Stomach (tissue), 8 donors: ENCODE measurements at regions not wholly inside any gene's neighbourhood (a gene's known extent, or its start where the extent isn't known, plus 50 kb on each side); places are given as distances from the start of the nearest gene placed in this dataset.

Source experiments
- DNase-seq, 2 donors: peaks; one replicate each; pipeline versions ENCODE4 v3.0.0 to v3.0.0-alpha.2; 2013 to 2019
- H3K27ac ChIP-seq, 5 donors: fragments of 200-600 bp in 4 of 5; sonication (generic) in 4 of 5; one replicate each; pipeline ENCODE4 v1.5.1; 2013 to 2019; ENCODE audit warnings: mild to moderate bottlenecking in 1 of 5, moderate library complexity in 1 of 5
- H3K27me3 ChIP-seq, 3 donors: fragments of 200-600 bp; sonication (generic); one replicate each; pipeline ENCODE4 v1.5.1; 2017 to 2019; ENCODE audit warnings: mixed run types in 1 of 3
- H3K36me3 ChIP-seq, 4 donors: fragments of 200-600 bp; sonication (generic); 1 replicate in 3 of 4; 2 replicates in 1 of 4; pipeline ENCODE4 v1.5.1; 2016 to 2019
- H3K4me1 ChIP-seq, 4 donors: fragments of 200-600 bp; sonication (generic); one replicate each; pipeline ENCODE4 v1.5.1; 2016 to 2019
- H3K4me3 ChIP-seq, 4 donors: fragments of 200-600 bp; sonication (generic) in 3 of 4; one replicate each; pipeline ENCODE4 v1.5.1; 2016 to 2019; ENCODE audit warnings: mild to moderate bottlenecking in 1 of 4
- H3K9me3 ChIP-seq, 4 donors: fragments of 200-600 bp; sonication (generic); one replicate each; pipeline ENCODE4 v1.5.1; 2016 to 2019
- EP300 ChIP-seq: sonication (generic); formaldehyde crosslinking; IDR thresholded peaks from one replicate; pipeline ENCODE4 v1.6.1; 2017; ENCODE audit warnings: antibody characterized with exemption
- POLR2A ChIP-seq, 4 donors: fragments of 450-650 bp; IDR thresholded peaks; one replicate each; pipeline ENCODE4 v1.6.1; 2016; ENCODE audit warnings: antibody characterized with exemption in 4 of 4, control low read depth in 2 of 4, mild to moderate bottlenecking in 1 of 4, moderate library complexity in 1 of 4
- POLR2AphosphoS5 ChIP-seq, 3 donors: sonication (generic); formaldehyde crosslinking; IDR thresholded peaks; one replicate each; pipeline ENCODE4 v1.6.1; 2016; ENCODE audit warnings: antibody characterized with exemption in 3 of 3
- WGBS, 5 donors: extraction: QIAGEN DNeasy Blood & Tissue Kit in 3 of 5; methylation state at CpG; one replicate each; pipeline versions ENCODE4 v1.1.5 to v1.1.7; 2013 to 2018; 5-methylcytosine and 5-hydroxymethylcytosine counted together
- intact Hi-C: fragments of 100-400 bp; cut with DNase I; formaldehyde crosslinking; loops from one replicate; pipeline ENCODE4 v1.15.1; 2023; ENCODE audit warnings: low total_unique reads
- TF ChIP-seq, protein P1 (sequence below), 7 experiments: fragments of 450-650 bp in 4 of 7; fragments of 200-600 bp in 3 of 7; sonication (generic) in 3 of 7; IDR thresholded peaks; one replicate each; pipeline ENCODE4 v1.5.1; 2016 to 2019; ENCODE audit warnings: antibody characterized with exemption in 7 of 7, control low read depth in 2 of 7, mild to moderate bottlenecking in 1 of 7
- donor health status: healthy with polysubstance abuse.
- donor health status: Bipolar disorder and iron deficiency.
- donor health status: healthy.

- Histone ChIP-seq H3K4me1 (no peaks in the 10 kb centered on the region), H3K27me3 (no peaks in the 10 kb centered on the region), H3K4me3 (no peak overlapping the region), H3K9me3 (no peaks in the 10 kb centered on the region), H3K36me3 (no peaks in the 10 kb centered on the region), H3K27ac (no peak overlapping the region)
- intact Hi-C loops: no loop called here
- no peak for TF ChIP-seq EP300
- TF ChIP-seq, protein P1, sequence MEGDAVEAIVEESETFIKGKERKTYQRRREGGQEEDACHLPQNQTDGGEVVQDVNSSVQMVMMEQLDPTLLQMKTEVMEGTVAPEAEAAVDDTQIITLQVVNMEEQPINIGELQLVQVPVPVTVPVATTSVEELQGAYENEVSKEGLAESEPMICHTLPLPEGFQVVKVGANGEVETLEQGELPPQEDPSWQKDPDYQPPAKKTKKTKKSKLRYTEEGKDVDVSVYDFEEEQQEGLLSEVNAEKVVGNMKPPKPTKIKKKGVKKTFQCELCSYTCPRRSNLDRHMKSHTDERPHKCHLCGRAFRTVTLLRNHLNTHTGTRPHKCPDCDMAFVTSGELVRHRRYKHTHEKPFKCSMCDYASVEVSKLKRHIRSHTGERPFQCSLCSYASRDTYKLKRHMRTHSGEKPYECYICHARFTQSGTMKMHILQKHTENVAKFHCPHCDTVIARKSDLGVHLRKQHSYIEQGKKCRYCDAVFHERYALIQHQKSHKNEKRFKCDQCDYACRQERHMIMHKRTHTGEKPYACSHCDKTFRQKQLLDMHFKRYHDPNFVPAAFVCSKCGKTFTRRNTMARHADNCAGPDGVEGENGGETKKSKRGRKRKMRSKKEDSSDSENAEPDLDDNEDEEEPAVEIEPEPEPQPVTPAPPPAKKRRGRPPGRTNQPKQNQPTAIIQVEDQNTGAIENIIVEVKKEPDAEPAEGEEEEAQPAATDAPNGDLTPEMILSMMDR (IDR thresholded peaks at IDR 0.05): no peak
- TF ChIP-seq POLR2AphosphoS5 (IDR thresholded peaks at IDR 0.05): no peak
- TF ChIP-seq POLR2A (IDR thresholded peaks at IDR 0.05): no peak
- no peak for DNase-seq
- 59 to 76% (median 68%) methylated on average over 1 of the region's 1 CpG for WGBS, 5 donors
Measured at GRCh38 chr12:13686260-13686659, 295.1 kb downstream of the GRIN2B start.

GRCh38 chr12:13680916-13681315 lies 300.5 kb downstream of the GRIN2B start:
- H3K9me3 ChIP-seq: no peaks in the 10 kb centered on the region
- no peaks in the 10 kb centered on the region for H3K4me1 ChIP-seq
- no peak for DNase-seq
- 74 to 87% (median 84%) methylated on average over 4 of the region's 4 CpGs for WGBS, 5 donors
- no peaks in the 10 kb centered on the region for H3K27me3 ChIP-seq
- intact Hi-C loops: no loop called here
- TF ChIP-seq, protein P1 (IDR thresholded peaks at IDR 0.05): no peak
- TF ChIP-seq POLR2A (IDR thresholded peaks at IDR 0.05) (no peak), EP300 (no peak), POLR2AphosphoS5 (IDR thresholded peaks at IDR 0.05) (no peak)
- H3K36me3 ChIP-seq: no peaks in the 10 kb centered on the region
- H3K27ac ChIP-seq: no peak overlapping the region
- H3K4me3 ChIP-seq: no peak overlapping the region

GRCh38 chr12:13676880-13677279 lies 304.5 kb downstream of the GRIN2B start:
- H3K4me1 ChIP-seq: no peaks in the 10 kb centered on the region
- no peak overlapping the region for H3K27ac ChIP-seq
- intact Hi-C loops: no loop called here
- no peaks in the 10 kb centered on the region for H3K36me3 ChIP-seq
- H3K27me3 ChIP-seq: no peaks in the 10 kb centered on the region
- no peaks in the 10 kb centered on the region for H3K9me3 ChIP-seq
- no peak for DNase-seq
- H3K4me3 ChIP-seq: no peak overlapping the region
- TF ChIP-seq, protein P1 (IDR thresholded peaks at IDR 0.05): no peak
- TF ChIP-seq EP300: no peak
- TF ChIP-seq POLR2A (IDR thresholded peaks at IDR 0.05): no peak
- no peak for TF ChIP-seq POLR2AphosphoS5 (IDR thresholded peaks at IDR 0.05)
- WGBS, 5 donors: 86 to 96% (median 88%) methylated on average over 1 of the region's 1 CpG

DNA sequence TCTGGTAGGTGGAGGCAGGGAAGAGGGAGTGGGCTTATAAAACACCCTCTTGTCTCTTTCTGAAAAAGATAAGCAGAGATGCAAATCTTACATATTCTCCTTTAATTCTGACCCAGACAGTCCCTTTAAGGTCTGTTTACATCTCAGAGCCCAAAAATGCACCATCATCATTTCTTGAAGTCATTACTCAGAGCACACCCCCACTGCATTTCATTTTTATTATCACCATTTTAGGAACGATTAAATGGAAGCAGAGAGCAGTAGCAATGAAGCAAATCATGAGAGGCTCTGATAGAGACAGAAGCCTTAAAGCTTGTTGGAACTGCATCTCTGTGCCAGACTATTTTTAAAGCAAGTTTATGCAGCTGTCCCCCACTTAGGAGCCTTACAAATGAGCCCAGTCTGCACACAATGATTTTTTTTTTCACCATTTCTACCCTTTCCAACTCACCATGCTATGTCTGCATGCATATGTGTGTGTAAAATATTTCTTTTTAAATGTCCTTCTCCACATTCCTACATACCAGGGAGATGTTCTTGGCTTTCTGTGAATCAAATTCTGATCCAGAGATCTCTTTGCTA lies 311.0 kb downstream of the GRIN2B start:
- Histone ChIP-seq H3K36me3 (no peaks in the 10 kb centered on the region), H3K9me3 (no peaks in the 10 kb centered on the region), H3K4me3 (no peak overlapping the region), H3K4me1 (no peaks in the 10 kb centered on the region), H3K27ac (no peak overlapping the region), H3K27me3 (peaks cover 0 to 4% (median 0%) of the 10 kb centered on the region in 3 donors)
- intact Hi-C loops: no loop called here
- WGBS, 5 donors: 28 to 44% (median 36%) methylated on average over 1 of the region's 1 CpG
- no peak for TF ChIP-seq EP300
- TF ChIP-seq, protein P1 (IDR thresholded peaks at IDR 0.05): no peak
- no peak for TF ChIP-seq POLR2A (IDR thresholded peaks at IDR 0.05)
- no peak for TF ChIP-seq POLR2AphosphoS5 (IDR thresholded peaks at IDR 0.05)
- peak in 1 of 2 donors; percentile 5 for DNase-seq
